Hematopoietic multipotent progenitor cell treated with erythropoietin and hydrocortisone succinate and interleukin-3 and kit ligand, for 4 days (in vitro differentiated cells): ENCODE measurements at regions not wholly inside any gene's neighbourhood (a gene's known extent, or its start where the extent isn't known, plus 50 kb on each side); places are given as distances from the start of the nearest gene placed in this dataset.
"Not testable (repeated sequence)": the region's sequence is repeated elsewhere in the genome, so short reads cannot be mapped to it uniquely, and the experiment has no call there.

Experiments used
- DNase-seq: peaks from one replicate; pipeline ENCODE4 v3.0.0-alpha.2; 2015

GRCh38 chr18:59038295-59039039 lies 101.2 kb upstream of the SEC11C start:
- DNase-seq, result no peak

- DNase-seq, result not testable (repeated sequence)
Measured at GRCh38 chr18:59039040-59039320, 100.7 kb upstream of the SEC11C start.

DNA sequence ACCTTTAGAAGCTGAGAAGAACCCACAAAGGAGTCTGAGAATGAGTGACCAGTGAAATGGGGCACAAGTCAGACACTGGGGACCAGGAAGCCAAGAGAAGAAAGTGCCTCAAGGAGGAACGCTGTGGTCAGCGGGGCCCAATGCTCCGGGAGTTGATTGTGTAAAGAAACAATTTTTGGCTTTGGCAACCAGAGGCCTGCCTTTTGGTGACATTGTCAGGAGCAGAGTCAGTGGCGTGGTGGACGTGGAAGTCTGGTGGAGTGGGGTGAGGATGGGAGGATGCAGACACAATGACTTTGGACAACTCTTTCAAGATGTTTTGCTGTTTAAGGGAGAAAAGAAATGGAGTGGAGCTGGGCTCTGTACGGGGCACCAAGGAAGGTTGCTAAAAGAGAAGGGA lies 100.2 kb upstream of the SEC11C start:
- no peak for DNase-seq

GRCh38 chr18:59040770-59041148 lies 98.9 kb upstream of the SEC11C start:
- DNase-seq, result no peak

- DNase-seq, result no peak
Measured at GRCh38 chr18:59041296-59041695, 98.4 kb upstream of the SEC11C start.

DNA sequence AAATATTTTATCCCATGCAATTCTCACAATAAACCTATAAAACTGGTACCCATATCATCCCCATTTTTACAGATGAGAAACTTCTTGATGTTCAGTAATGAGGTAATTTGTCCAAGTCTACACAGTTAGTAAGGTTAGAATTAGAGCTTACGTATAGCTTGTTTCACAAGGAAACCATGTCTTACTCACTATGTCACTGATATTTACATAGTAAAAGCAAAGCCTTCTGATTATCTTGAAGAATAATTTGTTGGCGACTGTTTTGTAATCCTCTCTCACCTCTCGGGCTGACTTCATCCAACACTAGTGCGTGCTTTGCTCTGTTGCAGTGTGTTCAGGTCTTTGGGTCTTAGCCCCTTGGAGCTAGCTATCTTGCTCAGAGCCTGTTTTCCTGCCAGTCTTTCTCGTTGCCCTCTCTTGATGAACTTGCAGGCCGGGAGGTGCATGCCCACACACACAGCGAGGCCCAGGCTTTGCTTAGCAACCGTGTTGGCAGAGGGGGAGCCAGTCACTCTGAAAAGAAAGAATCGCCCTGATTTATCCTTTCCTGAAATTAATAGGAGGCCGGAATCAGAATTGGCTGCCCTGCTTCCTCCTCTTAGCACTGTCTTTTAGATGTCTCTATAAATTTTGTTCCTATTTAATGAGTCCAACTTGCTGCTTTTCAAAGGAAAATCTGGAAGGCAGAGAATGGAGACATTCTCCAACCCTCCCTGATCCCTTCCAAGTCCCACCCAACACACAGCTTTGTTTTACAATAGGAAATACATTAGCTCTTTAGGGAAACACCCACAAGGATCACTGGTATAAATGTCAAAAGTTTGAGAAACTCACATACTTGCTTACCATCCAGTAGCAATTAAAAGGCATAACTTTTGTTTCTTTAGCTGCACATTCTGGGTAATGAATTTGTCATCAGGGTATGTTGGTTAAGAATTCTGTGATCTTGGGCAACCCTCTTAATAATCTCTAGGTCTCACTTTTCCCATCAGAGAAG lies 97.6 kb upstream of the SEC11C start:
- DNase-seq, result no peak

DNA sequence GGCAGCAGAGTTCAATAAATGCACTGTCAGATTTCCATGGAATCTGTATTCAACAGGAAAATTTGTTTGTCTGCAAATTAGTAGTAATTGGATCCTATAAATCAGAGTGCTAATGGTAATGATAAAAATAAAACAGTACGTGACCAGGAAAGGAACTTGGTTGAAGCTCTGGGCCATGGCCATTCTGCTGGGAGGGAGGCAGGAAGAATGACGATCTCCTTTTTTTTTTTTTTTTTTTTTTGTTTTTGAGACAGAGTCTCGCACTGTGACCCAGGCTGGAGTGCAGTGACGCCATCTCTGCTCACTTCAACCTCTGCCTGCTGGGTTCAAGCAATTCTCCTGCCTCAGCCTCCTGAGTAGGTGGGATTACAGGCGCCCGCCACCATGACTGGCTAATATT lies 94.8 kb upstream of the SEC11C start:
- DNase-seq, result no peak

GRCh38 chr18:59047321-59048047 lies 92.2 kb upstream of the SEC11C start:
- DNase-seq, result no peak

- DNase-seq, result no peak
Measured at GRCh38 chr18:59048048-59048363, 91.7 kb upstream of the SEC11C start.

DNA sequence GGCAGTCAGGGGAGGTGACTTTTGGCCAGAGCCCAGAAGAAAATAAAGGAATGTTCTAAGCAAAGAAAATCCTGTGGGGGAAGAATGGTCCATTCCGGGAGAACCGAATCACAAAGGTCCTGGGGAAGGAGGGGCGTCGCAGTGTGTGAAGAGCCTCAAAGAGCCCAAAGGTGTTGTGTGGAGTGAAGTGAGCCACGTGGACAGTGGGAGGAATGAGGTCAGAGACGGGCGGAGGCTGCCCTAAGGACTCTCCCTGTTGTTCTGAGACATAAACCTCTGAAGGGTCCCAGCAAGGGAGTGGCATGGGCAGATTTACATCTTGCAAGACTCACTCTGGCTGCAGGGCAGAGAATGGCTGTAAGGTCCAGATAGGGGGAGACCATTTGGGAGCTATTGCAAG lies 91.3 kb upstream of the SEC11C start:
- DNase-seq, result peak; percentile 6

DNA sequence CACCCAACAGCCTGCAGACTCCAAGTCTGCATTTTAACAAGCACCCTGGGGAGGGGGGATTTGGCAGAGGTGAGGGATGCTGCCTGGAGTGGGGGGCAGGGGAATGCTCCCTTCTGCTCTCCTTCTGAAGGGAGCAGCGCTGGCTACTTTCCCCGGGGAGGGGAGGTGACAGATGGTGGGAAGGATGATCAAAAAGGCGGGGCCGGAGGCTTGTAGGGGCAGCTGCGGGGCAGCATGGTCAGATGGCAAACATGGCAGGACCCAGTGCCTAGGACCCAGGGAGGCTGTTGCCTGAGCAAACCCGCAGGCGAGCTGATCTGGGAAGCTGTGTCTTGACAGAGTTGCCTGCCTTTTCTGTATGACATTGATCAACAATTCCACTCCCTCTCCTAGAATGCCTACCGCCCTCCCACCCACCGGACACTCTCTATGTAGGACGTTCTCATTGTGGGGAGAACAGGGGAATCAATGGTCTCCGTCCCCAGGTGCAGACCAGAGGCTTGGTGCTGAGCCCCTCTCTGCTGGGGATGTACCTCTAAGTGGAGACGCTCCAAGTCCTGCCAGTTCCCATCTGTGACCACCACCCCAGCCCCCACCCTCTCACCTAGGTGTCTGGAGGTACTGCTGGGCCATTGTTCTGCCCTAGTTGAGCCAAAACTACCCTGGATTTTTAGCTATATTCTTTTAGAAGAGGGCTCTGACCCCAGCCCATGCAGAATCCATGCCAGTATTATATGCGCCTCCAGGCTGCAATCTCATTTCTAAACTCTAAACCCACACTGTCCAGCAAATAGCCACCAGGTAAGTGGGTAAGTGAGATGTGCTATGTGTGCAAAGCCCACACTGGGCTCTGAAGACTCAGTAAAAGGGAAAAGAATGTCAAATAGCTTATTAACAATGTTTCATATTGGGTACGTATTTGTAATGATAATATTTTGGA lies 89.7 kb upstream of the SEC11C start:
- DNase-seq, result no peak

DNA sequence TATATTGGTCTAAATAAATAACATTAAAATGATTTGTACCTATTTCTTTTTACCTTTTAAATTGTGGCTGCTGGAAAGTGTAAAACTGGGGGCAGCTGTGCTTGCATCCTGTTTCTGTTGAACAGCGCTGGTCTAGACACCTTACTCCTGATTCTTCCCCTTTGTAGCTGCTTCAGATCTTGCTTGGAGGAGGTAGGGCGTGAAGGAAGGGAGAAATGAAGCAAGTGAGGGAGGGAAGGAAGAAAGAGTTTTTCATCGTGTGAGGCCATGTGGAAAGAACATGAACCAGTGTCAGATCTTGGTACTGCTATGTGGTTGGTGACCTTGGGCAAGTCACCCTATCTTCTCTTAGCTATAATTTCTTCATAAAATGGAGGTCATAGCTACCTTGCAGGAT lies 89.0 kb upstream of the SEC11C start:
- no peak for DNase-seq

DNA sequence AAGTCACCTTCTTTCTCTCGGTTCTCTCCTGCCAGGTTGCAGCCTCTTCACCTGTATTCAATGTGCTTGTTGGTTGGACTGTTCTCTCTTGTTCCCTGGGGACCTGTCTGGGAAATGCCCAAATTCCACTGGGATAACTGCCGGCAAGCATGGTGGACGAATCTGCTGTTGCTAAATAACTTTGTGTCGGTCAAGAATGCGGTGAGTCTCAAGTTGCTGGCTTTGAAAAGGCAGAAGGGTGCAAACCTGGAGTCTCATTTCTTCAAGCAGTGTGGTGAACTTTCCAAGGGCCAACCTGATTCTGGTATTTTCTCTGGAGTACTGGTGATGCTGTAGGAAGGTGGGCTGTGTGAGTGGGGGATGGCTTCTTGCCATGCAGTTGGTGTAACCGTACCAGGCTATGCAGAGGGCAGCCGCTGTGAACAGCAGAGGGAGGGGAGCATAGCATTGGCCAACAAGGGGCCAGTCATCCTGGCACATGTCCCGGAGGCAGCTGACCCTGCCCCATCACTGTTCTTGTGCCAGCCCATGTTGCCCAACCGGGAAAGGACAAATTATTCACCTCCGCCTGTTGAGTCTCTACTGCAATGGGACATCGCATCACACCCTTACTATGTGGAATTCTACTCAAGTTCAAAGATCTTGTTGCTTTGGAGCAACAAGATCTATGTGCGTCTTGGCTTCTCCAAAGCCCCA lies 88.1 kb upstream of the SEC11C start:
- DNase-seq, result no peak

DNA sequence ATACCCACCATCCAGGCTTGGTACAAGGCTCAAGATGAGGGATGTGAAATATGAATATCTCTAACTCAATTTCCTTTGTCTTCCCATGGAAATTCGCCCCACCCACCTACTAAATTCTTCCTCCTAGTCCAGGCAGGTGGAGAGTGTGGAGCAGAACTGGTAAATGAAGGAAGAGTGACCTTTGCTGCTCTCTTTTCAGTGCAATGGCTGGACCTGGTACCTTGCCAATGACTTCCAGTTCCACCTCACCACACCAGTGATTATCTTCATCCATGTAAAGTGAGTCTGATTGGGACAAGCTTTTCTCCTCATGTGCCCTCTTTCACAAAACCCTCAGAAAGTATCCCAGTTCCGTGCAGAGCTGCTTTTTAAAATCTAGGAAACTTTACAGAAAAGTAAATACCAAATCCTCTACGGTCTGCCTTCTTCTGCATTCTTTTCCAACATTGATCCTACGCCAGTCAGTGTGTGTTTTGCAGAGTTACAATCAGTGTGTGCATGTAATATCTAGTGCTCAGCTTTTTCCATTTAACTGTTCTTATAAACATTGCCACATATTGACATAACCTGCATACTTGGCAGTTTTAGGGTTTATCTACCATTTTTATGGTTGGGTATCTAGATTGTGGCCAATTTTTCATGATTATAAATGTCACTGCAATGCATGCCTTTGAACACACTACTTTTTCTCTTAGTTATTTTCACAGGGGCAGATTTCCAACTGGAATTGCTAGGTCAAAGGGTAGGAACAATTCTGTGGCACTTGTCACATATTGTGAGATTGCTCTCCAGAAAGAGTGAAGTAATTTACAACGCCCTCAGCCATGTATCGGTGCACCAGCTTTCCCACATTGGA lies 86.5 kb upstream of the SEC11C start:
- no peak for DNase-seq

DNA sequence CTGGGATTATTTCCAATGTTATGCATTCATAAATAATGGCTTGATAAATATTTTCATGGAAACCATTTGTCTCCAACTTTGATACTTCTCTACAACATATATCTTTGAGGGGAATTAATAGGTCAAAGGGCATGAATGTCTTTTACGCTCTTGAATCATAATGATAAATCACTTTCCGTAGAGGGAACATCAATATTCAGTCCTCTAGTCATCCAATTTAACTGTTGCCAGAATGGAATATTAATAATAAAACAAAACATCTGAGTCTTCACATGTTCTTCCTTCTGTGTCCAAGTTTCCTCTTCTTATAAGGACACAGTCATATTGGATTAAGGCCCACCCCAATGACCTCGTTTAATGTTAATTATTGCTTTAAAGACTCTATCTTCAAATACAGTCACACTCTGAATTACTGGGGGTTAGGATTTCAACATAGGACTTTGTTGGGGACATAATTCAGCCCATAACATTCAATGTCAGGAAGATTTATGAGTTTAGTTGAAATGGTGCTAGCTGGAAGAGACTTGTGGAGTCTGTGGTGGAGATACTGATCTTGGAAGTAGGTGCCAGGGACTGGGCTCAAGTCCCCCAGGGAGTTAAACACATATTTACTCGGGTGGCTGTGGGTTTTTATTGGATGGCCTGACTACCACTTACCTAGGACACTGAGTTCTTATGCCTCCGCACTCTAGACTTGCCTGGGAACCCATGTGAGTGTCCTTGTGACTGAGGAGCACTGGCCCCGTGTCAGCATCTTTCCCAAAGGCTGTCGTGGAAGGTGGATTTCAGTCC lies 85.0 kb upstream of the SEC11C start:
- DNase-seq, result no peak

GRCh38 chr18:59055345-59056032 lies 84.2 kb upstream of the SEC11C start:
- no peak for DNase-seq

- DNase-seq, result peak; percentile 79
Measured at GRCh38 chr18:59056706-59057492, 82.8 kb upstream of the SEC11C start.

DNA sequence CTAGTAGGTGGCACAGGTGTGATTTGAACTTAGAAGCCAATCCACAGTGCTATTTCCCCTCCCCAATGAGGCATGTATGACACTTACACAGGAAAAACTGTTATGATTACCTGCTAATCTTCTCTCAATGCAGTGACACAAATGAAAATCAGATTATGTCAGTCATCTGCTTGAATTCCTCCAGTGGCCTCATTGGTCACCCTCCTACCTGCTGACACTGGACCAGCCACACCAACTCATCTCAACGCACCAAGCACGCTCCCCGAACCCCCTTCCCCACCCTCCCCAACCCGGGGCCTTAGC lies 82.2 kb upstream of the SEC11C start:
- no peak for DNase-seq

DNA sequence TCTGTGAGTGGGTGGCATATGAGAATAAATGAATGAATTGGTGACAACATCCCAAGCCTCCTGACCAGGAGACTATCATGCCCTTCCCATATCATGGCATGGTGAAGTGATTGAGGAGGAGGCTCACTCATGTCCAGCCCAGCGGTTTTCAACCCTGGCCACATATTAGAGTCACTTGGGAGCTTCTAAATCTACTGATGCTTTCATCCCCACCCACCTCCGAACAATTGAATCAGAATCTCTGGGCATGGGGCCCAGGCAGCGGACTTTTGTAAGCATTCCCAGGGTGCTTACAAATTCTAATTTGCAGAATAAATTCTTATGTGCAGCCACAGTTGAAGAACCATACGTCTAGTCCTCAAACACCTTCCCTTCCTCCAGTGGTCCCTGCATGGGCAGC lies 81.7 kb upstream of the SEC11C start:
- no peak for DNase-seq
